ENCODE measurements at regions not wholly inside any gene's neighbourhood (a gene's known extent, or its start where the extent isn't known, plus 50 kb on each side); places are given as distances from the start of the nearest gene placed in this dataset.

DNA sequence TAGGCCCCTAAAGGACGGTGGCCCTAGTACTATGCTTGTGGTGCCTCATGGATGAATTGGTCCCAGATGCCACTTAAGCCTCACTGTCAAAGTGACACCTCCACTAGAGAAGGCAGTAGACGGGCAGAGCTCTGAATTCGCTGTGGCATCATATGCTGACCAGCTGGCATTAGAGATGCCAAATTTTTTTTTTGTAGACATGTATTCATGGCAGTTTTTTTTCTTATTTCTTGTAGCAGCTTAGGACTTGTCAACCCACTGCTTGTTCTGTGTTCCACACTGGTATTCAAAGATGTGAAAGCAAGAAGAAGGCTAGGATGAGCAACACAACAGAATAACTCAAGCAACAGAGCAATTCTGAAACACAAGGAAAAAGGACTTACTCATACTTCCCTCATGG, 212.5 kb downstream of the DLEU7 start:
- Histone ChIP-seq H3K56ac (ENCODE audit: extremely low read depth, insufficient read depth, low read length) (no peak overlapping the region), H3K18ac (ENCODE audit: low read depth, low read length) (no peak overlapping the region), H3K9me3 (ENCODE audit: control insufficient read depth, insufficient read depth, low read length) (no peaks in the 10 kb centered on the region), H3K79me1 (ENCODE audit: low read depth in 1 of 2, low read length in 2 of 2) (no peaks in the 10 kb centered on the region), H4K8ac (ENCODE audit: low read depth in 2 of 2, low read length in 2 of 2) (no peak overlapping the region), H3K4me2 (ENCODE audit: low read depth, low read length) (no peak overlapping the region), H3K9me1 (ENCODE audit: insufficient read depth, low read length) (no peaks in the 10 kb centered on the region), H2BK120ac (ENCODE audit: low read depth, low read length) (no peak overlapping the region), H4K20me1 (ENCODE audit: insufficient read depth, low read length) (no peaks in the 10 kb centered on the region), H2AFZ (replicated peaks; ENCODE audit: low read length, poor library complexity) (no peak overlapping the region), H3K14ac (replicated peaks; ENCODE audit: low read depth, low read length) (no peak overlapping the region), H3K4ac (ENCODE audit: low read depth, low read length) (no peak overlapping the region), H3K23ac (ENCODE audit: low read depth, low read length) (no peak overlapping the region), H2AK5ac (ENCODE audit: low read depth, low read length) (no peak overlapping the region), H3K36me3 (ENCODE audit: control insufficient read depth, insufficient read depth, low read length) (no peaks in the 10 kb centered on the region), H4K91ac (ENCODE audit: insufficient read depth, low read depth, low read length) (no peak overlapping the region), H2BK20ac (ENCODE audit: low read depth, low read length) (no peak overlapping the region), H3K4me1 (ENCODE audit: control insufficient read depth, insufficient read depth, low read length) (no peaks in the 10 kb centered on the region), H2BK5ac (ENCODE audit: low read depth, low read length, poor library complexity, severe bottlenecking) (no peak overlapping the region), H3K9ac (ENCODE audit: low read depth, low read length) (no peak overlapping the region), H2AK9ac (replicated peaks; ENCODE audit: low read depth, low read length, poor library complexity) (no peak overlapping the region), H3K27me3 (ENCODE audit: control insufficient read depth, insufficient read depth, low read length) (peaks cover 18% of the 10 kb centered on the region), H2BK15ac (ENCODE audit: low read depth, low read length) (no peak overlapping the region), H3K4me3 (ENCODE audit: insufficient read depth, low read depth, low read length) (no peak overlapping the region), H3K27ac (ENCODE audit: insufficient read depth, low read length) (no peak overlapping the region), H4K5ac (ENCODE audit: low read depth, low read length) (no peak overlapping the region)
- no CpG with 5 or more reads among the region's 3 CpGs for WGBS, 2 experiments (ENCODE audit: extremely low coverage in 2 of 2, insufficient read length in 1 of 2)
- POLR2A ChIA-PET (ENCODE audit: unreplicated experiment): no interaction called here
- CTCF ChIA-PET: no interaction called here
- TF ChIP-seq FOS (IDR thresholded peaks at IDR 0.05; ENCODE audit: low read depth, low read length) (no peak), RAD21 (IDR thresholded peaks at IDR 0.05; ENCODE audit: low read length) (no peak), SMC3 (IDR thresholded peaks at IDR 0.05; ENCODE audit: low read depth, low read length) (no peak), USF2 (IDR thresholded peaks at IDR 0.05; ENCODE audit: low read depth, low read length) (no peak), POLR2A (IDR thresholded peaks at IDR 0.05; ENCODE audit: low read depth, low read length) (no peak), CEBPB (IDR thresholded peaks at IDR 0.05; ENCODE audit: low read depth, low read length) (no peak), BHLHE40 (IDR thresholded peaks at IDR 0.05; ENCODE audit: low read depth, low read length) (no peak), NFE2L2 (IDR thresholded peaks at IDR 0.05; ENCODE audit: low read depth, low read length) (no peak), RFX5 (IDR thresholded peaks at IDR 0.05; ENCODE audit: low read depth, low read length) (no peak), CHD1 (IDR thresholded peaks at IDR 0.05; ENCODE audit: low read depth, low read length) (no peak), RCOR1 (IDR thresholded peaks at IDR 0.05; ENCODE audit: insufficient replicate concordance, low read length) (no peak)
- TF ChIP-seq, protein P1, sequence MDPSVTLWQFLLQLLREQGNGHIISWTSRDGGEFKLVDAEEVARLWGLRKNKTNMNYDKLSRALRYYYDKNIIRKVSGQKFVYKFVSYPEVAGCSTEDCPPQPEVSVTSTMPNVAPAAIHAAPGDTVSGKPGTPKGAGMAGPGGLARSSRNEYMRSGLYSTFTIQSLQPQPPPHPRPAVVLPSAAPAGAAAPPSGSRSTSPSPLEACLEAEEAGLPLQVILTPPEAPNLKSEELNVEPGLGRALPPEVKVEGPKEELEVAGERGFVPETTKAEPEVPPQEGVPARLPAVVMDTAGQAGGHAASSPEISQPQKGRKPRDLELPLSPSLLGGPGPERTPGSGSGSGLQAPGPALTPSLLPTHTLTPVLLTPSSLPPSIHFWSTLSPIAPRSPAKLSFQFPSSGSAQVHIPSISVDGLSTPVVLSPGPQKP (IDR thresholded peaks at IDR 0.05; ENCODE audit: borderline replicate concordance, low read depth, low read length): no peak
- TF ChIP-seq, protein P2, sequence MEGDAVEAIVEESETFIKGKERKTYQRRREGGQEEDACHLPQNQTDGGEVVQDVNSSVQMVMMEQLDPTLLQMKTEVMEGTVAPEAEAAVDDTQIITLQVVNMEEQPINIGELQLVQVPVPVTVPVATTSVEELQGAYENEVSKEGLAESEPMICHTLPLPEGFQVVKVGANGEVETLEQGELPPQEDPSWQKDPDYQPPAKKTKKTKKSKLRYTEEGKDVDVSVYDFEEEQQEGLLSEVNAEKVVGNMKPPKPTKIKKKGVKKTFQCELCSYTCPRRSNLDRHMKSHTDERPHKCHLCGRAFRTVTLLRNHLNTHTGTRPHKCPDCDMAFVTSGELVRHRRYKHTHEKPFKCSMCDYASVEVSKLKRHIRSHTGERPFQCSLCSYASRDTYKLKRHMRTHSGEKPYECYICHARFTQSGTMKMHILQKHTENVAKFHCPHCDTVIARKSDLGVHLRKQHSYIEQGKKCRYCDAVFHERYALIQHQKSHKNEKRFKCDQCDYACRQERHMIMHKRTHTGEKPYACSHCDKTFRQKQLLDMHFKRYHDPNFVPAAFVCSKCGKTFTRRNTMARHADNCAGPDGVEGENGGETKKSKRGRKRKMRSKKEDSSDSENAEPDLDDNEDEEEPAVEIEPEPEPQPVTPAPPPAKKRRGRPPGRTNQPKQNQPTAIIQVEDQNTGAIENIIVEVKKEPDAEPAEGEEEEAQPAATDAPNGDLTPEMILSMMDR (conservative IDR thresholded peaks at IDR 0.05; ENCODE audit: low read depth, low read length): no peak
- in situ Hi-C loops (cut with MboI; ENCODE audit: low sequenced_read_pairs) (no loop called here), intact Hi-C loops (cut with micrococcal nuclease) (no loop called here), dilution Hi-C loops (cut with HindIII; ENCODE audit: low sequenced_read_pairs, unreplicated experiment) (no loop called here)
- ATAC-seq (ENCODE audit: low read depth) (no peak), DNase-seq (no peak)
- BruUV-seq (replicated peaks): no TSS peak
